Transverse colon (tissue), 3 donors: ENCODE measurements at regions not wholly inside any gene's neighbourhood (a gene's known extent, or its start where the extent isn't known, plus 50 kb on each side); places are given as distances from the start of the nearest gene placed in this dataset.

ENCODE experiments used
- CTCF ChIP-seq, 5 experiments: fragments of 200-600 bp in 3 of 5; fragments of 450-650 bp in 2 of 5; sonication (generic) in 3 of 5; IDR thresholded peaks; 1 replicate in 2 of 5; 2 replicates in 3 of 5; pipeline ENCODE4 v1.5.1; 2016 to 2017; ENCODE audit warnings: antibody characterized with exemption in 5 of 5, inconsistent platforms in 3 of 5, mild to moderate bottlenecking in 2 of 5, moderate library complexity in 1 of 5
- EP300 ChIP-seq: sonication (generic); formaldehyde crosslinking; IDR thresholded peaks from one replicate; pipeline ENCODE4 v1.6.1; 2017; ENCODE audit warnings: antibody characterized with exemption, low read depth
- POLR2A ChIP-seq: fragments of 450-650 bp; IDR thresholded peaks from one replicate; pipeline ENCODE4 v1.6.1; 2016; ENCODE audit warnings: antibody characterized with exemption, mild to moderate bottlenecking, moderate library complexity

GRCh38 chr9:86749161-86749893, 198.0 kb downstream of the GAS1 start:
- TF ChIP-seq CTCF (IDR thresholded peaks at IDR 0.05) (no peak), POLR2A (no peak), EP300 (no peak)
